Omental fat pad (tissue), 3 donors: ENCODE measurements at regions not wholly inside any gene's neighbourhood (a gene's known extent, or its start where the extent isn't known, plus 50 kb on each side); places are given as distances from the start of the nearest gene placed in this dataset.

Experiments
- ATAC-seq: fragments of 150-250 bp; one replicate; pipeline ENCODE4 v1.9.1; 2016; ENCODE audit warnings: mild to moderate bottlenecking, moderate library complexity; ENCODE audit not compliant: low FRiP score
- DNase-seq: peaks from one replicate; pipeline ENCODE4 v3.0.0-alpha.2; 2019; ENCODE audit warnings: low spot score
- TF ChIP-seq, protein P1 (sequence below), 3 donors: fragments of 450-650 bp; IDR thresholded peaks; one replicate each; pipeline ENCODE4 v1.5.1; 2016 to 2017; ENCODE audit warnings: antibody characterized with exemption in 3 of 3, mild to moderate bottlenecking in 3 of 3, moderate library complexity in 2 of 3

DNA sequence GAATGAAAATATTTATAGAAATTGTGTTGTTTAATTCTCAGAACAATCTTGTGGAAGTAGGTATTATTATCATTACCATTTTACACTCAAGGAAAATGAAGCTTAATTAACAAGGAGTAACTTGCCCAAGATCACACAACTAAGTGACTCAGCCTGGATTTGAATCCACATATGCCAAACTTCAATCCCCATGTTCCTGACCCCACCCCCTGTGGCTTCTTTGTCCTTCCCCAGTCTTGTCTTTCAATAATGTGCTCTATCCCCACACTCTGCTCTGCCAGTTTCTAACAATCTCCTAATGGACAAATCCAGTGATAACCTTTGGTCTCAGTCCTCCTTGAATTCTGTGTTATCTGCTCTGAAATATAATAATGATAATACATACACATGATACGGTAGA, 355.2 kb downstream of the BMP4 start:
- DNase-seq, result no peak
- TF ChIP-seq, protein P1, sequence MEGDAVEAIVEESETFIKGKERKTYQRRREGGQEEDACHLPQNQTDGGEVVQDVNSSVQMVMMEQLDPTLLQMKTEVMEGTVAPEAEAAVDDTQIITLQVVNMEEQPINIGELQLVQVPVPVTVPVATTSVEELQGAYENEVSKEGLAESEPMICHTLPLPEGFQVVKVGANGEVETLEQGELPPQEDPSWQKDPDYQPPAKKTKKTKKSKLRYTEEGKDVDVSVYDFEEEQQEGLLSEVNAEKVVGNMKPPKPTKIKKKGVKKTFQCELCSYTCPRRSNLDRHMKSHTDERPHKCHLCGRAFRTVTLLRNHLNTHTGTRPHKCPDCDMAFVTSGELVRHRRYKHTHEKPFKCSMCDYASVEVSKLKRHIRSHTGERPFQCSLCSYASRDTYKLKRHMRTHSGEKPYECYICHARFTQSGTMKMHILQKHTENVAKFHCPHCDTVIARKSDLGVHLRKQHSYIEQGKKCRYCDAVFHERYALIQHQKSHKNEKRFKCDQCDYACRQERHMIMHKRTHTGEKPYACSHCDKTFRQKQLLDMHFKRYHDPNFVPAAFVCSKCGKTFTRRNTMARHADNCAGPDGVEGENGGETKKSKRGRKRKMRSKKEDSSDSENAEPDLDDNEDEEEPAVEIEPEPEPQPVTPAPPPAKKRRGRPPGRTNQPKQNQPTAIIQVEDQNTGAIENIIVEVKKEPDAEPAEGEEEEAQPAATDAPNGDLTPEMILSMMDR (IDR thresholded peaks at IDR 0.05), result no peak
- ATAC-seq, result no peak

DNA sequence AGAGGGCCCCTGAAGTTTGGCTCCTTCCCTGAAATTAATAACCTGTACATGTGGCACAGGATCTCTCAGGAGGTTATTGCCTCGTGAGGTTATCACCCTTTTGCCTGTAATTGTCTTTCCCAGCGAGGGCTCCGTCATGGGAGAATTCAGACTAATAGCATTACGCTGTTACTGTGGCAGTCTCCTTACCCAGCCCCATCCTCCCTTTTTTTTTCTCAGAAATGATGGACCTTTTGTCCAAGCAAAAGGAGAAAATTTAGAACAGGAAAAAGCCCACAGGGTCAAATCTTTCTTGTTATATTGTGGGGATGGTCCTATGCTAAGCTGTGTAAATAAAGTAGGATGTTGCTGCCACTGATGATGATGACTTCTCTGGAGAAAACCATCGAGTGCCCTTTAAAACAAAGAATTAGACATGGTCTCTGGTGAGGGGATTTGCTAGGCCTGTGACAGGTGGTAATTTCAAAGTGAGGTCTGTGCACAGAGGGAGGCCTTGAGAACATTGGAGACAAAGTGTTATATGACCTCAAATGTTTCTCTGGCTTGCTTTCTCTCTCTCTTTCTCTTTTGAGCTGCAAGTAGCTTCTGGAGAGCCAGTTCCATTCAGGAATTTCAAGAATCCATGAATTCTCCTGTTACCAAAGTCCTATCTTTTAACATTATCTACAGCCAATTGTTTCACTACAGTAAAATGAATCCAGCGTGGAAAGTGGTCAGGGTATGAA, 357.2 kb downstream of the BMP4 start:
- TF ChIP-seq, protein P1 (IDR thresholded peaks at IDR 0.05), result no peak
- DNase-seq (no peak), ATAC-seq (no peak)

DNA sequence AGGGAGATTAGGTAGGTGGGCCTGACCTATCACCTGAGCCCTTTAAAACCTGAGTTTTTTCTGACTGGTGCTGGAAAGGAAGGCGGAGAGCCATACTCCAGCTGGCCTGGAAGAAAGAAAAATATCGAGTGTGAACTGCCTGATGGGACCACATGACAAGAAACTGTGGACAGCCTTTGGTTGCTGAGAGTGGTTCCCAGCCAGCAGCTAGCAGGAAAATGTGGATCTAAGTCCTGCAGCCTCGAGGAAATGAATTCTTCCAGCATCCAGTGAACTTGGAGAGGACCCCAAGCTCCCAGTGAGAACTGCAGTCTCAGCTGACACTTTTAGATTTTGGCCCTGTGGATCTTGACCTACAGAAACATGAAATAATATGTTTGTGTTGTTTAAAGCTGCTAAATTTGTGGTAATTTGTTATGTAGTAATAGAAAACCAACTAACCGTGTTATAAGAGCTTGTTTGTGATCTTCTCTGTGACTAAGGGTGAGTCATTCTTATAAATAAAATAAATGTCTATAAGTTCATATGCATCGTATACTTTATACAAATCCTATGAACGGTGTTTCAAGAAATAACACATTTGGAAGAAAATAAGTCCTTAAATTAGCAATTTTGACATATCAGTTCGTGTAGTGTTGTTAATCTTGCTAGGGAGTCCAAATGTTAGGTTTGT, 359.6 kb downstream of the BMP4 start:
- TF ChIP-seq, protein P1 (IDR thresholded peaks at IDR 0.05), result no peak
- DNase-seq, result no peak
- no peak for ATAC-seq

DNA sequence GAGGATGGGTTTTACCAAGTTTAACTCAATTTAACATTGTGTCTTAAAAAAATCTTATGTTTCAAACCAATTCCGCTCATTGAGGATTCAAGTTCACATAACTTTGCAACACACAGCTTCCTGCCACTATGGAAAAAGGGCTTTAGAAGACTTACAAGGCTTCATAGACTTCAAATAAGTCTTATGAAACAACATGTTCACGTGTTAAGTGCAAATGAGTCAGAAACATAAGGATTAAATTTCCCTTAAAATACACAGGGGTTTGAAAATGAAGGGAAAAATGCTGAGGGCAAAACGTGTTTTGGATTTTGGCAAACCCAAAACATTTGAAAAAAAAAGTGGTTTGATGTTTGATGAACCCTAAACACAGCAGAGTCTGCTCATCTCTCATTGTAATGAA, 364.8 kb downstream of the BMP4 start:
- TF ChIP-seq, protein P1 (IDR thresholded peaks at IDR 0.05), result no peak
- ATAC-seq (no peak), DNase-seq (no peak)

DNA sequence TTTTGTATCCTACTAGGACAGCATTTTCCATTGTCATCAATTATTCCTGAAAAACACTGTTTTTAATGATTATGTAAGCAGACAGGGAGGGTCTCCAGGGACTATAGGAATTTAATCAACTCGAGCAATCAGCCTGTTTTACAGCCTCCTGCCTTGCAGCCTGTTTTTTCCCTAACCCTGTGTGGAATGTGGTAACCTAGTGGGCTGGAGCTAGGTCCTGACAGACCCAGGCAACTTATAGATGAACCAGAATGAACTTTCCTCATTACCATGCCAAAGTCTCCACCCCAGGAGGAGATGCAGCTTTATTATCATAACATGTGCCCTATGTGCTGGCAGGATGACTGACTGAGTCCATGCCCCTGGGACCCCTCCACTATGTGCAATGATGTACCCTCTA, 375.1 kb downstream of the BMP4 start:
- DNase-seq (no peak), ATAC-seq (no peak)
- TF ChIP-seq, protein P1 (IDR thresholded peaks at IDR 0.05), result no peak

DNA sequence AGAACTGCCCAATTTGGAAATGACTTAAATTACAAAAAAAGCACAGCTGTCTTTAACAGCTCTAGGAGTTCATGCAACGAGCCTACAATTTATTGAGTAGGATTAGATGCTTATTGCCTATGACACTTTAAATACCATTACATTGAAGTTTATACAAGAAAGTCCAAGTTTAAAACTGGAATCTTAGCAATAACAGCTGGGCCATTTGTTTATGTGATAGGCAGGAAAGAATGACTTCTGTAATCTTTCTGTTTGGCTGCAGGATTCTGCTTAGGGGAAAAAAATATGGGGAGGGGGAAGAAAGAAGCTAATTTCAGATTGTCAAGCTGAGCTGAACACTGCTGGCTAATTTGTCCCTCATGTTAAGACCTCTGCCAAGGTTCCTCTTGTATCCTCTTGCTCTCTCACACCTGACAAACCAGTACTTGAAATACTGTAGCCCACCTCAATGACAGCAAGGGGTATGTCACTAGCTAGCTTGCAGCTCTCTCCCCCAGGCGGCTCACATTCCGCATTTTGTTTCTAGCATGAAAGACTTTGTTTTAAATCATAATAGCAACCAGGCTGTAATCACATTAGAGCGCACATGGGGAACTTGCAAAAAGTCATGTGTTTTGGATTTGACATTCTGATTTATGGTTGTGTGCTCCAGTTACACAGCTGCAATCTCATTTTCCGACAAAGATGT, 384.8 kb downstream of the BMP4 start:
- DNase-seq, result no peak
- TF ChIP-seq, protein P1 (IDR thresholded peaks at IDR 0.05), result no peak
- no peak for ATAC-seq
